LHCN-M2 (cell line): ENCODE measurements at regions not wholly inside any gene's neighbourhood (a gene's known extent, or its start where the extent isn't known, plus 50 kb on each side); places are given as distances from the start of the nearest gene placed in this dataset.
A peak's percentile ranks its signal among the peaks of the same experiment; 100 is the strongest.
"Not testable (repeated sequence)": the region's sequence is repeated elsewhere in the genome, so short reads cannot be mapped to it uniquely, and the experiment has no call there.

Source experiments
- DNase-seq: peaks from one replicate; pipeline ENCODE4 v3.0.0-alpha.2; 2012; ENCODE audit warnings: low read depth

GRCh38 chr4:38278255-38278654 is 318.1 kb downstream of the PTTG2 start:
- DNase-seq, result no peak

DNA sequence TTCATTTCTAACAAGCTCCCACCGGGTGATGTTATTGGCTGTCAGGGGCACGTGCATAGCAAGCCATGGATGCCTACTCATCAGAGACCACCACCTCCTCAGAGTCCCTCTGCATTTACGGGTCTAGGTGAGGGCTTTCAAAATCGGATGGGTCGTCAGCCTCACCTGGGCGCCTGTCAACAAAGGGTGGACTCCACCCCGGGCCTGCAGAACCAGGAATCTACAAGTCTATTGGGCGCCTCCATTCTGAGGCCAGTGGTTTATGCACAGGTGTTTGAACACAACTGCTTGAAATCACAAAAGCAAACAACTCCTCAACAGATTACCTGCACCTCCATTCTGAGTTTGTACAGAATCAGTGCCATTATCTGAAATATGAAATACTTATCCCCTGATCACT is 318.9 kb downstream of the PTTG2 start:
- no peak for DNase-seq

DNA sequence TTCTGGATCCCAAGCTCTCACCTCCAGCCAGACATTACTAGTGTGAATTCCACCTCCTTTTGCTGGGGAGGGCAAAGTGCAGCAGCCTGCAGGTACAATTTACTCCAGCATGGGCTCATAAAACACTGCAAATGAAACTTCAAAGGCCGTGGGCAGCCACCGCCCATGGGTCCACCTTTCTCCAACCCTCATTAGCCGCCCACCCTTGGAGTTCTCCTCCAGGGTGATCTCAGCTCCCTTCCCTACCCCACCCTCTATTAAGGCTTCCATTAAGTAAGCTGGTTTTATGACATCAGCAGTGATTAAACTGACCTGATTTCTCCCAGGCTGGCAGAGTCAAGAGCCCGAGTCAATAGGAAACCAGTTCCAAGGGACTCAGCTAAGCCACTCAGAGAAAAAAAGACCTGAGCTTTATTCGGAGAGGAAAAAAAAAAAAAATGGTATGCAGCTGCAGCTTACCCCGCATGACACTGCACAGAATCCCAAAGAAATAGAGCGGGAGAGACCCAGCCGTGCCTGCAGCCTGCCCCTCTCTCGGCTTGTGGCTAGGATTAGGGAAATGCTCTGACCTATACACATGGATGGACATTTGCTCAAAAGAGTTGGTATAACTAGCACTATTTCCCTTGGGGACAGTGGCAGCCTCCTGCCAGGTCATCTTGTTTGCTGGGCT is 319.6 kb downstream of the PTTG2 start:
- no peak for DNase-seq

DNA sequence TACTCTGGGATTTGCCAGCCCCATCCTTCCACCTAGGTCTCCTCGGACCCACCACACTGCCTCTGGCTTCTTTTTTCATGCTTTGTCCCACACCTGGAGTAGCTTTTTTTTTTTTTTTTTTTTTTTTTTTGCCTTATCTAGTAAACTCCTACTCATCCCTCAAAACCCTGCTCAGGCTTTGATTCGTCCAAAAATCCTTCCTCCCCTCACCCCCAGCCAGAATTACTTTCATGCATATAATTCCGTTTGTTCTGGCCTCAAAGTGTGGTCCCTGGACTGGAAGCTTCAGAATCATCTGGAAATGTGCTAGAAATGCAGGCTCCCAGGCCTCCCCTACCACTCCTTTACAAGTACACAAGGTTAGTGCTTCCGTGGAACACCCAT is 320.1 kb downstream of the PTTG2 start:
- no peak for DNase-seq

- DNase-seq, result no peak
These were observed 321.3 kb downstream of the PTTG2 start for GRCh38 chr4:38281371-38282071.

DNA sequence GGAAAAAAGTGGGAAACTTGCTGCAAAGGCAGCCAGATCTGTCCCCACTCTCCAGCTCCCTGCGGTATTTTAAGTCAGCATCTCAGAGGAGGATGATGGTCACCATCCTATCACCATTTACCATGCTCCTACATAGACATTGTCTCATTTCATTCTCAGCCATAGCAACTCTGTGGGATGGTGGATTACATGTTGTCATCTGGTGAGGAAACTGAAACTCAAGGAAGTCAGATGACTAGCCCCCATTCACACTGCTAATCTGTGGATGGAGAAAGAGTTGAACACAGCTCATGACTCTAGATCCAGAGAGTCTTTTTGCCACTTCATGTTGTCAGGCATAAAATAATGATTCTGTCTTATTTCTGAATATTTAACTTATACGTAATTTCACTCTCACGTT is 323.5 kb downstream of the PTTG2 start:
- no peak for DNase-seq

DNA sequence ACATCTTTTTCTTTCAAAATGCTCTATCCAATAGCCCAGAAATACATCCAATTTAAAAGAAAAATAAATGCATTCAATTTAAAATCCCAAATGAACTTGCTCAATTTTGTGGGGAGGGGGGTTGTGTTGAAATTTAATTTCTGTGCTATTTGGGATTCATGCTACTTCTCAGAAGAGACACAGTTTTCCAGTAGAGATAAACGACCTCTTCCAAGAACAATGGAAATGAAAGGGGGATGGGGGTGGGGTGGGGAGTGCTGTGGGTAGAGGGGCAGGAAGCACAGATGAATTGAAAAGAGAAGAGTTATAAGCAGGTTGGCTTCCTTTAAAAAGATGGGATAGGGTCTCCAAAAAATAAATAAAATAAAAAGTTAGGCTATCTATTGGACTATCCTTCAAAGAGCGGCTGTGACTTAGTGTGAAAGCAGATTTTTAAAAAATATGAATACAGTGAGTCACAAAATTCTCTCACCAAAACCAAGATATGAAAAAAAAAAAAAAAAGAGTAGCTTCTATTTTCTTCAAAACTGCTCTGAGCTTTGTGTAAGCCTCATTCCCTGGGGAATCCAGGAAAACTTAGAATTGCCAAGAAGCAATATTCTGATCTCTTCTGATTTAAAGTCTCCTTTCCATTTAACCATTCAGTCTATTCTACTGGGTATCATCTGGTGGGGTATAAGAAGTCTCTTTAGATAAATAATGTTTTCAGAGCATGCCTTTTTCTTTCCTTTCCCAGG is 324.3 kb downstream of the PTTG2 start:
- no peak for DNase-seq

- no peak for DNase-seq
These were observed 327.1 kb downstream of the PTTG2 start for GRCh38 chr4:38287101-38287851.

- DNase-seq, result no peak
These were observed 329.4 kb downstream of the PTTG2 start for GRCh38 chr4:38289553-38289952.

GRCh38 chr4:38290366-38290765 is 330.2 kb downstream of the PTTG2 start:
- DNase-seq, result peak; percentile 9

DNA sequence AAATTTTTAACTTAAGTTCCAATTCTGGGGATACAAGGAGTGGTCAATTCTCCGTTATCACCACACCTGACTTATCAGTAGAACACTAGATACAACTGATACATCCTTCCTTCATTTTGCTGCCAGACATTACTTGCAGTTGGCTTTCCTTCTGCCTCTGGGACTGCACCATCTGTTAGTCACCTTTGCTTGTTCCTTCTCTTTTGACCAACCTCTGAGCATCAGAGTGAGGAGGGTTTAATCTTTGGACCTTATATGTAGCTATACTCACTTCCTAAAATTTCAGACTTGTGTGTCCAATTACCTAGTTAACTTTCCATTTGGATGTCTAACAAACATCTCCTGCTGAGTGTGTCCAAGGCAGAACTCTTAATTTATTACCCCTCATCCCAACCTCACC is 330.7 kb downstream of the PTTG2 start:
- no peak for DNase-seq

DNA sequence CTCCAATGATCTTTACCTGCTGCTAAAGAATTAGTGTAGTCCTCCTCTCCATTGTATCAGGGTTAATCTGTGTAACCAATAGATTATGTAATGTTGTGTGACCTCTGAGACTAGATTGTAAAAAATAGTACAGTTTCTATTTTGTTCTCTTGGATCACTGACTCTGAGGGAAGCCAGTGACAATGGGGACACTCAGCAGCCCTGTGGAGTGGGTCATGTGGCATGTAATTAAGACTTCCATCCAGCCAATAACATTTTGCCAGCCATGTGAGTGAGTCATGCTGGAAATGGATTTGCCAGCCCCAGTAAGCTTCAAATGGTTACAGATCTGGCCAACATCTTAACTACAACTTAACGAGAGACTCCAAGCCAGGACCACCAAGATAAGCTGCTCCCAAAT is 332.3 kb downstream of the PTTG2 start:
- DNase-seq, result no peak

DNA sequence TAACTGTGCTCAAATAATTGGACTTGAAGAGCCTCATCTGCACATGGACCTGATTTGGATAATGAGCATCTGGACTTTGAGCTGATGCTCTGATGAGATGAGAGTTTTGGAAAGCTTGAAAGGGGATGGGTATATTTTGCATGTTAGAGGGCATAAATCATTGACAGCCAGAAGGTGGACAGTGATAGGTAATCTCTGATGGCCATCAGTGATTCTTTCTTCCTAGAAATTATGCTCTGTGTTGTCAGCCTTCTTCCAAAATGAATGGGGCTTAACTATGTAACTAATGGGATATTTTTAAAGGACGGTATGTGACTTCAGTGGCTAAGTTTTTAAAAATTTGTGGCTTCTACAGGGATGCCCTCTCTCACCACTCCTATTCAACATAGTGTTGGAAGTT is 334.0 kb downstream of the PTTG2 start:
- no peak for DNase-seq

- no peak for DNase-seq
These were observed 336.9 kb downstream of the PTTG2 start for GRCh38 chr4:38297061-38297460.

DNA sequence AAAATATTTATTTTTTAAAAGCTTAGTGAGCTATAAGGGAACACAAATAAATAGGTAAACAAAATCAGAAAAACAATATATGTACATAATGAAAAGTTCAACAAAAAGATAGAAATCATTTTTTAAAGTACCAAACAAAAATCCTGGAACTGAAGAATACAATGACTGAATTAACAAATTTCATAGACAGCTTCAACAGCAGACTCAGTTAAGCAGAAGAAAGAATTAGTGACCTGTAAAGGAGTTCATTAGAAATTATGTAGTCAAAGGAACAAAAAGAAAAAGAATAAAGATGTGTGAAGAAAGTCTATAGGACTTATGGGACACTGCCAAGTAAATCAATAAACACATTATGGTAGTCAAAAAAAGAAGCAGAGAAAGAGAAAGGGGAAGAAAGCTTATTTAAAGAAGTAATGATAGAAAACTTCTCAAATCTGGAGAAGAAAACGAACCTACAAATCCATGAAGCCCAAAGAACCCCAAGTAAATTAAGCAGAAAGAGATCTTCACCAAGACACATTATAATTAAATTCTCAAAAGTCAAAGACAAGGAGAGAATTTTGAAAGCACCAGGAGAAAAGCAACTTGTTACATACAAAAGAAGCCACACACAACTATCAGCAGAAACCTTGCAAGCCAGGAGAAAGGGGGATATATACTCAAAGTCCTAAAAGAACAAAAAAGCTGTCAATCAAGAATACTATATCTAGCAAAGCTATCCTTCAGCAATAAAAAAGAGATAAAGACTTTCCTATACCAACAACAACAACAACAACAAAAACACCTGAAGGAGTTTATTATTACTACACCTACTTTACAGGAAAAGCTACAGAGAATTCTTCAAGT is 338.9 kb downstream of the PTTG2 start:
- no peak for DNase-seq

DNA sequence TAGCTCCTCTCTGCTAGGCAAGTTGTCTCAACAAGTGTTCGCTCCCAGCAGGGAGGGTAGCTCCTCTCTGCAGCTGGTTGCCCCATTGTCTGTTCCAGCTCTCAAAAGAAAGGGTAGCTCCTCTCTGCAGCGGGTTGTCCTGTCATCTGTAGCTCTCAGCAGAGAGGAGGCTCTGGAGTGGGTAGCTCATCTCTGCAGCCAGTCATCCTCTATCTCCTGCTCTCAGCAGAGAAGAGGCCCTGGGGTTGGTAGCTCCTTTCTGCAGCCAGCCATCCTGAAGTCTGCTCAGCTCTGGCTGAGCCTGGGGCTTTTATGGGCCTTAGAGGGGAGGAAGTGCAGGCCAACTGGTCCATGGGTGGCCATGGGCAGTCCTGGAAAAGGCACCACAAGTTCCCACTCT is 342.7 kb downstream of the PTTG2 start:
- DNase-seq, result no peak

DNA sequence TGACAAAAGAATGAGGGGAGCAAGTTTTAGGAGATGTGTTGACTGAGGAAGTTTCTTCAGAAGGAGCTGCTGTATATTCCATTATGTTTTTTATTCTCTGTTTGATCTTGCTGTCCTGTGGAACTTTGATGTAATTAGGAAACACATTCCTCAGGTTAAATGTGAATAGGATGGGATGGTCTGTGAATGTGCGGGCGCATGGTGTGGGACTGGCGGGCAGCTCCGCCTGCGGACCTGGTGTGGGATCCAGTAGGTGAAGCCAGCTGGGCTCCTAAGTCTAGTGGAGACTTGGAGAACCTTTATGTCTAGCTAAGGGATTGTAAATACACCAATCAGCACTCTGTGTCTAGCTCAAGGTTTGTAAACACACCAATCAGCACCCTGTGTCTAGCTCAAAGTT is 344.3 kb downstream of the PTTG2 start:
- not testable (repeated sequence) for DNase-seq

- DNase-seq, result no peak
These were observed 346.4 kb downstream of the PTTG2 start for GRCh38 chr4:38306482-38307071.

- peak; percentile 64 for DNase-seq
These were observed 348.6 kb downstream of the PTTG2 start for GRCh38 chr4:38308728-38309311.

- no peak for DNase-seq
These were observed 349.3 kb downstream of the PTTG2 start for GRCh38 chr4:38309471-38309870.
